H1 (cell line): ENCODE measurements at regions not wholly inside any gene's neighbourhood (a gene's known extent, or its start where the extent isn't known, plus 50 kb on each side); places are given as distances from the start of the nearest gene placed in this dataset.

Source experiments
- CTCF ChIA-PET: fragments of 300-600 bp; sonication (Branson Sonifier 250); formaldehyde crosslinking; loops from one replicate; lab custom pipeline; 2021; ENCODE audit not compliant: partially characterized antibody; lab: Charles Lee
- POLR2A ChIA-PET: fragments of 300-600 bp; sonication (Branson Sonifier 250); formaldehyde crosslinking; loops from one replicate; lab custom pipeline; 2021; ENCODE audit warnings: inconsistent platforms; ENCODE audit not compliant: partially characterized antibody; lab: Charles Lee
- DNase-seq, 2 experiments: peaks; one replicate each; pipeline versions ENCODE4 v3.0.0 to v3.0.0-alpha.2; 2010 to 2022; ENCODE audit warnings: low spot score in 2 of 2, low read depth in 1 of 2, mixed read lengths in 1 of 2
- FAIRE-seq: peaks from 2 replicates; lab custom pipeline; 2011; peaks lifted over from hg19 to GRCh38; lab: Jason Lieb, UNC
- H2AFZ ChIP-seq: 2 replicates; pipeline ENCODE4 v1.8.1; 2012; ENCODE audit warnings: low read length, inconsistent platforms
- H2AK5ac ChIP-seq: 2 replicates; pipeline ENCODE4 v1.6.1; 2013; ENCODE audit warnings: low read depth, low read length
- H2BK120ac ChIP-seq: replicated peaks from 2 replicates; pipeline ENCODE3; 2013; ENCODE audit warnings: low read depth, low read length, inconsistent platforms
- H2BK12ac ChIP-seq: 2 replicates; pipeline ENCODE4 v1.6.1; 2013; ENCODE audit warnings: low read depth, low read length
- H2BK15ac ChIP-seq: 2 replicates; pipeline ENCODE4 v1.6.1; 2013; ENCODE audit warnings: low read length
- H2BK20ac ChIP-seq: 2 replicates; pipeline ENCODE4 v1.6.1; 2013; ENCODE audit warnings: low read length
- H2BK5ac ChIP-seq: 2 replicates; pipeline ENCODE4 v1.6.1; 2013; ENCODE audit warnings: low read depth, low read length
- H3K14ac ChIP-seq: 2 replicates; pipeline ENCODE4 v1.6.1; 2013; ENCODE audit warnings: inconsistent platforms; ENCODE audit not compliant: insufficient read length
- H3K18ac ChIP-seq: 2 replicates; pipeline ENCODE4 v1.6.1; 2013; ENCODE audit warnings: low read length; ENCODE audit errors: extremely low read depth
- H3K23ac ChIP-seq: 2 replicates; pipeline ENCODE4 v1.6.1; 2013; ENCODE audit warnings: inconsistent platforms; ENCODE audit not compliant: insufficient read length
- H3K23me2 ChIP-seq: 2 replicates; pipeline ENCODE4 v1.6.1; 2013; ENCODE audit warnings: low read depth, low read length
- H3K27ac ChIP-seq: 2 replicates; pipeline ENCODE4 v1.6.1; 2011; ENCODE audit warnings: low read depth, low read length, inconsistent platforms
- H3K27me3 ChIP-seq, 4 experiments: replicated peaks in 1 of 4; 1 replicate in 1 of 4; 2 replicates in 3 of 4; pipeline versions ENCODE4 v1.6.1 to v1.8.1; 2011 to 2013; ENCODE audit warnings: low read length in 3 of 4, mild to moderate bottlenecking in 3 of 4, inconsistent platforms in 2 of 4, mixed read lengths in 2 of 4, moderate library complexity in 1 of 4; ENCODE audit not compliant: control insufficient read depth in 3 of 4, insufficient read depth in 3 of 4; ENCODE audit errors: extremely low read depth in 1 of 4
- H3K36me3 ChIP-seq, 4 experiments: 2 replicates each; pipeline versions ENCODE4 v1.6.1 to v1.8.1; 2011 to 2013; ENCODE audit warnings: mild to moderate bottlenecking in 4 of 4, low read length in 3 of 4, moderate library complexity in 2 of 4, control low read depth in 1 of 4, inconsistent platforms in 1 of 4; ENCODE audit not compliant: insufficient read depth in 4 of 4, control insufficient read depth in 2 of 4
- H3K4ac ChIP-seq: replicated peaks from 2 replicates; pipeline ENCODE3; 2013; ENCODE audit warnings: low read length, low read depth, mixed read lengths, inconsistent platforms; ENCODE audit not compliant: insufficient read length
- H3K4me1 ChIP-seq, 4 experiments: replicated peaks in 1 of 4; 1 replicate in 1 of 4; 2 replicates in 3 of 4; pipeline versions ENCODE4 v1.6.1 to v1.8.1; 2011 to 2013; ENCODE audit warnings: low read length in 3 of 4, inconsistent platforms in 2 of 4, mixed read lengths in 1 of 4; ENCODE audit not compliant: insufficient read depth in 4 of 4, control insufficient read depth in 3 of 4
- H3K4me2 ChIP-seq, 2 experiments: 2 replicates each; pipeline versions ENCODE4 v1.6.1 to v1.8.1; 2011 to 2013; ENCODE audit warnings: low read depth in 2 of 2, low read length in 2 of 2, control low read depth in 1 of 2, inconsistent platforms in 1 of 2, mild to moderate bottlenecking in 1 of 2; ENCODE audit not compliant: insufficient read depth in 1 of 2
- H3K4me3 ChIP-seq, 4 experiments: fragments of 200-600, 300-600 bp in 1 of 4; sonication (generic), shearing (Covaris generic), sonication (Bioruptor Twin) in 1 of 4; 2 replicates each; pipeline versions ENCODE4 v1.5.1 to v1.8.1; 2011 to 2016; ENCODE audit warnings: low read length in 4 of 4, low read depth in 3 of 4, control low read depth in 2 of 4, inconsistent platforms in 2 of 4, mild to moderate bottlenecking in 2 of 4, mixed read lengths in 1 of 4, moderate library complexity in 1 of 4; ENCODE audit not compliant: insufficient read depth in 2 of 4; ENCODE audit errors: extremely low read depth in 1 of 4
- H3K56ac ChIP-seq: replicated peaks from 2 replicates; pipeline ENCODE3; 2013; ENCODE audit warnings: low read depth, mild to moderate bottlenecking, mixed read lengths, low read length, inconsistent platforms; ENCODE audit not compliant: insufficient read length
- H3K79me1 ChIP-seq: 2 replicates; pipeline ENCODE4 v1.6.1; 2013; ENCODE audit warnings: low read depth, low read length, control low read depth
- H3K79me2 ChIP-seq, 2 experiments: 2 replicates each; pipeline versions ENCODE4 v1.6.1 to v1.8.1; 2012 to 2013; ENCODE audit warnings: low read length in 2 of 2, mild to moderate bottlenecking in 2 of 2, inconsistent platforms in 1 of 2; ENCODE audit not compliant: insufficient read depth in 2 of 2, control insufficient read depth in 1 of 2
- H3K9ac ChIP-seq, 4 experiments: replicated peaks in 1 of 4; 1 replicate in 1 of 4; 2 replicates in 3 of 4; pipeline versions ENCODE4 v1.6.1 to v1.8.1; 2011 to 2013; ENCODE audit warnings: low read depth in 3 of 4, low read length in 3 of 4, control low read depth in 2 of 4, mild to moderate bottlenecking in 2 of 4, moderate library complexity in 2 of 4, inconsistent platforms in 1 of 4; ENCODE audit errors: extremely low read depth in 1 of 4
- H3K9me3 ChIP-seq, 2 experiments: 2 replicates each; pipeline versions ENCODE4 v1.6.1 to v1.8.1; 2012 to 2013; ENCODE audit warnings: mild to moderate bottlenecking in 2 of 2, moderate library complexity in 2 of 2, control low read depth in 1 of 2, inconsistent platforms in 1 of 2, low read depth in 1 of 2, low read length in 1 of 2, mixed read lengths in 1 of 2; ENCODE audit not compliant: insufficient read depth in 2 of 2
- H4K20me1 ChIP-seq, 2 experiments: replicated peaks in 1 of 2; 2 replicates each; pipeline versions ENCODE3 to v1.8.1; 2011 to 2013; ENCODE audit warnings: inconsistent platforms in 2 of 2, low read length in 2 of 2, mild to moderate bottlenecking in 1 of 2; ENCODE audit not compliant: insufficient read depth in 2 of 2, control insufficient read depth in 1 of 2
- H4K5ac ChIP-seq: 2 replicates; pipeline ENCODE4 v1.6.1; 2013; ENCODE audit warnings: low read length, low read depth, mixed read lengths, inconsistent platforms; ENCODE audit not compliant: insufficient read length
- H4K8ac ChIP-seq: 2 replicates; pipeline ENCODE4 v1.8.0; 2013; ENCODE audit warnings: mild to moderate bottlenecking, moderate library complexity, low read length, inconsistent platforms; ENCODE audit not compliant: insufficient read depth; ENCODE audit errors: extremely low read depth
- H4K91ac ChIP-seq: replicated peaks from 2 replicates; pipeline ENCODE3; 2013; ENCODE audit warnings: low read length, mixed read lengths, inconsistent platforms; ENCODE audit not compliant: insufficient read length
- SRF ChIP-seq: IDR thresholded peaks from 2 replicates; pipeline ENCODE4 v1.6.1; 2011; ENCODE audit warnings: mild to moderate bottlenecking, low read depth, low read length, moderate library complexity
- ZNF274 ChIP-seq: IDR thresholded peaks from 2 replicates; pipeline ENCODE4 v1.7.0; 2012; ENCODE audit warnings: low read length, borderline replicate concordance; ENCODE audit errors: extremely low read depth

DNA sequence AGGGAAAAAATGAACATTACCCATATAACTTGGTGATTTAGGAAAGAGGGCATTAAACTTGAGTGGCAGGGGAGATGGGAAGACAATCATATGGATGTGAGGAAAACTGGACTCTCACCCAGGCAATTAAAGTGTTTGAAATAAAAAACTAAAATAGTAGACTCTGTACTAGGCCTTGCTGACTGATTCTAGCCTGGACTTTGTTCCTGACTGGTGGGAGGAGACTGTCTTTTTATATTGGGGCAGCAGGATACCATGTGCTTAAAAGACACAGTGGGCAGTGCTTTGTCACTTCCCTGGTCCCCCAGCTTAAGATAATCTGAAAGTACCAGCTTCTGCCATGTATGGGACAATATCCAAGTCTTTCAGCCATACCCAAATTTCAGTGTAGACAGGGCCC lies 107.0 kb downstream of the ACTL7B start:
- Histone ChIP-seq H3K4me3 (no peak overlapping the region), H3K79me1 (no peaks in the 10 kb centered on the region), H3K18ac (no peak overlapping the region), H3K27me3 (no peaks in the 10 kb centered on the region), H3K36me3 (no peaks in the 10 kb centered on the region), H4K91ac (no peak overlapping the region), H4K8ac (no peak overlapping the region), H2BK12ac (no peak overlapping the region), H3K79me2 (no peaks in the 10 kb centered on the region), H3K14ac (no peak overlapping the region), H4K5ac (no peak overlapping the region), H3K27ac (no peak overlapping the region), H2AFZ (no peak overlapping the region), H4K20me1 (no peaks in the 10 kb centered on the region), H3K23ac (no peak overlapping the region), H3K23me2 (peaks cover 1% of the 10 kb centered on the region; the same call in 1 of the 2 replicates), H2BK15ac (no peak overlapping the region), H3K4ac (no peak overlapping the region), H3K4me2 (no peak overlapping the region), H2BK5ac (no peak overlapping the region), H3K56ac (no peak overlapping the region), H2BK120ac (no peak overlapping the region), H3K4me1 (peaks cover 0 to 3% (median 0%) of the 10 kb centered on the region in 4 experiments; a peak in 1 of 7 replicates), H3K9ac (no peak overlapping the region), H3K9me3 (no peaks in the 10 kb centered on the region), H2BK20ac (no peak overlapping the region), H2AK5ac (no peak overlapping the region)
- POLR2A ChIA-PET: no interaction called here
- DNase-seq (no peak), FAIRE-seq (no peak)
- no peak for TF ChIP-seq SRF
- TF ChIP-seq ZNF274: no peak
- CTCF ChIA-PET: interaction anchor here (0.6 to 1.3 kb wide), 3 partner anchors 10 to 695 kb away, joined by 4 to 5 read pairs (median 5); no protein-coding TSS in a partner anchor
